ENCODE measurements at regions not wholly inside any gene's neighbourhood (a gene's known extent, or its start where the extent isn't known, plus 50 kb on each side); places are given as distances from the start of the nearest gene placed in this dataset.

GRCh38 chr11:115654792-115655191, 150.6 kb upstream of the CADM1 start:
- TF ChIP-seq CTCF (IDR thresholded peaks at IDR 0.05) (no peak), POLR2A (IDR thresholded peaks at IDR 0.05) (no peak)
